Urothelium cell line (cell line): ENCODE measurements at regions not wholly inside any gene's neighbourhood (a gene's known extent, or its start where the extent isn't known, plus 50 kb on each side); places are given as distances from the start of the nearest gene placed in this dataset.

Source experiments
- DNase-seq: peaks from one replicate; pipeline ENCODE4 v3.0.0; 2011; ENCODE audit warnings: low spot score, mixed read lengths
- FAIRE-seq: peaks from 2 replicates; lab custom pipeline; 2011; peaks lifted over from hg19 to GRCh38; lab: Jason Lieb, UNC

DNA sequence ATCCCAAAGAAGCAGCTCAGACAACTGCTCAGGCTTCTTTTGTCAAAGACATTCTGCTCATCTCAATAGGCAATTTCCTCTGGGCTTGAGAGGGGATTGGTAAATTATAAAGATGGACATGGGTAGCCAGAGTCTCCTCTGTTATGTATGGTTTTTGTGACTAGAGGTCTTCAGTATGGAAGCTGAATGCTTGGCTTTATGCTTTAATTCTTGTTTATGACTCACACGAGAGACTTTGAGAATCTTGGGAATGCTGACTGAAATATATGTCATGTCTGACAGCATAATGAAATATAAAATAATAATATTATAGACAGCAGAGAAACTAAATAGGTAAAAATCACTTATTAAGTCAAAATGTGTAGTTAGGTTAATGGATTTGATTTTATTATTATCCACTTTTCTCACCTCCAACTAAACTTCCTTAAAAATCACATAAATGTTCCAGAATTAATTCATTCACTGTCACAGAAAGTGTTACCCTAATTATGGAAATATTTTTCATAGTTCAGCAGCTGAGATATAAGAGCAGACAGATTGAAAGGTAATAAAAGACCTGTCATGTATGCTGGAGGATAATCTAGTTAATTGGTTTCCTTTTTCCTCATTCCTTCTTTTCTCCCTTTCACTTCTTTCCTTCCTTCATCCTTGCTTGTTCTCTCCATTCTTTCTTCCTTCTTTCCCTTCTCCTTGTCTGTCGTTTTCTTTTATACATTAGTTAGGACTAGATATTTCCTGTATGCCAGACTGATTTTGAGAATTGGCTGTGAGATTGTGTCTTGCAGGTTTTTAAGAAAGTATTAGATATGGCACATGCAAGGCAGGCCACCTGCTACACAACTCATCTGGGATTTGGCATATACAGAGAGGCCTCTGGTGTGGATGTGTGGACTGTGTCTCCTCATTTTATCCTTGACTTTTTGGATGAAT lies 1866.1 kb upstream of the NUDT12 start:
- FAIRE-seq (no peak), DNase-seq (no peak)

DNA sequence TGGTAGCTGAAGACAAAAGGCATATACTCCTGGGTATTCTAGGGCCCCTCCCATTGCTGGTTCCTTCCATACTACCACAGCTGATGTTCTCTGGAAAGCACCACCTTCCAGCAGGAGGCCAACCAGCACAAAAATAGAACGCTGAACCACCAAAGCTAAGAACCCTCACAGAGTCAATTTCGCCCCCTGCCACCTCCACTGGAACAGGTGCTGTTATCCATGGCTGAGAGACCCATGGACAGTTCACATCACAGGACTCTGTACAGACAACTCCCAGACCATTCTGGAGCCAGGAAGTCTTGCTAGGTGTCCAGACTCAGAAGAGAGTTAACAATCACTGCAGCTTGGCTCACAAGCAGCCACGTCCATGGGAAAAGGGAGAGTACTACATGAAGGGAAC lies 1851.5 kb upstream of the NUDT12 start:
- FAIRE-seq (no peak), DNase-seq (no peak)

DNA sequence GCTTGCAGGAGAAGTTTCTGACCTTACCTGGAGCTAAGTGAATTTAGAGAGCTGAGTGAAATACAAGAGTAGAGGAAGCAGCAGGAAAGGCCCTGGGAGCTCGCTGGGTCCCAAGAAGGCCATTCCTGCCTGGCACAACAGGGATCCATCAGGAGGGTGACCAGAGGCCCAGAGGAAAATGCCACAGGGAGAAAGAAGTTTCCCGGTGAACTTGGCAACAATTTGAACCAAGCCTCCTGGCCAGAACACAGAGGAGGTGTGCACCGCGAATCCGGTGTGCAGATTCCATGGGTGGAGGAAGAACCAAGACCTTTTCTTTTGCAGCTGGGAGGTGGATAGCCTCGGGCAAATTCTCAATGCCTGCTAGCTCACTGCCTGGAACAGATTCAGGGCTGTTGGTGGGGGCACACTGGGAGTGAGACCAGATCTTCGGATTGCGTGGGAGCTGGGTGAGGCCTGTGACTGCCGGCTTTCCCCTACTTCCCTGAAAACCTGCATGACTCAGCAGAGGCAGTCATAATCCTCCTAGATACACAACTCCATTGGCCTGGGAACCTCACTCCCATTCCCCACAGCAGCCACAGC lies 1850.9 kb upstream of the NUDT12 start:
- no peak for DNase-seq
- no peak for FAIRE-seq

DNA sequence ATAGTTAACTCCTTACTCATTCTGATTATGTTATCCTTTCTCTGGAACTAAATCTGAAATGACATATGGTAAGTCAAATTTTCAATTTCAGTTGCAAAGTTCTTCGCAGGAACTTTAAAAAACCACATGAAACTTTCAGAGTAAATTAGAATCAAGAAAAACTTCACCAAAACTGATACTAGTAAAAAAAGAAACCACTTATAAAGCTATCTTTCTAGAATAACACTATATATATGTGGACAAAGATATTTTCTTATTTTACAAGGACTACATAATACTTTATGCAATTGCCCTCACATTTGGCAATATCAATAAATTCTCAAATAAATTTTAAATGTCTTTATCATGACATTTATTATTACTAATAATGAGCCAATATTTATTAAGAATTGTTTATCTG lies 1847.1 kb upstream of the NUDT12 start:
- FAIRE-seq: no peak
- DNase-seq: no peak

DNA sequence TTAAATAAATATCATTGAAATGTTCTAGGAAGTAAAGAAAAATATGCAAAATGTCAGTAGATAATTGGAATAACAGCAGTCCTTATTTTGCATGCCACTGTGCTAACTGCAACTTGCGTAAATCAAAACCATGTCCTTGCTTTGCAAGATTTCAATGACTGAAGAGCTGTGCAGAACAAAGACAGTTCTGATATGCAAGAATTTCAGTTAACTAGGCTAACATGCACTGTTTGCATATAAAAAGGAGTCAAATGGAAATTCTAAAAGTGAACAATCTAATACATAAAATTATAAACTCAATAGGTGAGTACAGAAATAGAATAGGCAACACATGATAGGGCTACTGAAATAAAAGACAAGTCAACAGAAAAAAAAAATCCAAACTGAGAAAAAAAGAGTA lies 1844.6 kb upstream of the NUDT12 start:
- DNase-seq (no peak), FAIRE-seq (no peak)

DNA sequence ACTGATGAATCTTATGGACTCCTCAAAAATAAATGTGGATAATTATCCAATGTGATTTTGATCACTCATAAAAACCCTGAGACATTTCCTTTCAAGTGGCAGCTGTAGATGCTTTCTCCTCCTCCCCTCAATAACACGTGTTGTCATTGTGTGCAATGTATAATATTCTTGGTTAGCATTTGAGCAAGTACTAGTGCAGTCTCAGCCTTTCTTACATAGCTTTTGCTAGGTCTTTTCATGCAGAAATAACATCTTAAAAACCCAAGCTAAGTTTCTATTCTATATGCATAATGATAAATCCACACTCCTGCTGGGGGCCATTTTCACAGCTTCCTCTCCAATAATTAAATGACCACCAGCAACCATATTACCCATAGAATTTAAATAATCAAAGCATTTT lies 1835.2 kb upstream of the NUDT12 start:
- DNase-seq (no peak), FAIRE-seq (no peak)

DNA sequence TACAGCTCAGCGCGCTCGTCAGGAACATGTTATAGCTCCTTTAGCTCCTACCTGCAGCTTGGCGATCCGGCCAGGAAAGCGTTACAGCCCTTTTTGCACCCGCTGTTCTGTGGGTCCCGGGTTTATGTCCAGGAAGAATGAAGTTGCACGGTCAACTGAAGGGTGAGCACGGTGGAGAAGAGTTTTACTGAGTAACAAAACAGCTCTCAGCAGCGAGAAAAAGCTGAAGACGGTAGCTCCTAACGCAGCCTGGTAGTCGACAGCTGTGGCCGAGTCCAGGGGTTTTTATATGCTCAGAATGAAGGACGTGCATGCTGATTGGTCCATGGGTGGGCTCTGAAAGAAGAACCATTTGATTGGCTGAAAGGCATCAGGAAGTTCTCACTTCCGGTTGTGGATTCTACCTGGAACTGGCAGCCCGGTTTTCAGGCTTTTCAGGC lies 1830.1 kb upstream of the NUDT12 start:
- FAIRE-seq (no peak), DNase-seq (peak; percentile 65)

DNA sequence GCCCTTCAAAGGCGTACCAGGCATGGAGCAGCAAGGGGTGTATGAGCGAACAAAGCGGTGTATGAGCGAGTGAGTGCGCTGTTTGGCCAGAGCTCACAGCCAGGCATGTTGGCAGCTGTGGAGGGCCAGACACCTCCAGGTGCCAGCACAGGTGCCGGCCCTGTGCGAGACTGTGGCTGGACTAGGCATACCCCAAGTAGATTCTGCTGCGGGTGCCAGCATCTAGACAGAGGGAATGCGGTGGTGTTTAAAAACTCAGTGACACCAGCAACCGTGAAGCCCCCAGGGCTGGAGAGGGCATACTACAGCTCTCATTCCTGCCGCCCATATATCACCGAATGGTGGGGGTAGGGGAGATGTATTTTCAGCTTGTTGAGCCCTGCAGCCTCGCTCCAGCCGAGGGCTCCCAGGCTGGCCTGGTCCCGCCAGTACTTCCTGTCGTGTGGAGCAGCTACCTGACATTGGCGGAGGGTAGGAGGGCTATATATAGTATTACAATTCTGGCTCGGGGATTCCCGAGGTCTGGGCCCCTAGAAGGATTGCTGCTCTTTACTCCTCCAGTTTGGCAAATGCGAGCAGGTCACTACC lies 1829.6 kb upstream of the NUDT12 start:
- DNase-seq: peak; percentile 23

DNA sequence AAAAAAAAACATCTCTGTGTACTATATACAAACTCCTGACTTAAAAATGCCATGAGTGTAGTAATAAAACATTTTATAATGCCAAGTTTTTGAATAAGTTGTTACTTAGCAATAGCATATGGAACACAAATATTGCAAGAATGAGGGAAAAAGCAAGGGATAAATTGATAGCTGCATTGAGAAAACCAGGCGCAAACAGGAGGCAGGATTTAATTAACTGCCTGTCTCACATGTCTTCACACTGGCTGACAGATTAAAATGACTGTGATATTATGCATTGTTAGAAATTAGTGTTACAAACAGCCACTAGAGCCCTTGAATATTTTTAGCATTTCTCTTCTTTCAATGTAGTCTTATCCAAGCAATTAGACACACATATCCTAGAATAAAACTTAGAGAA lies 1817.5 kb upstream of the NUDT12 start:
- FAIRE-seq: no peak
- no peak for DNase-seq

More for the DNA sequence above, 1829.6 kb upstream of the NUDT12 start:
- FAIRE-seq: no peak

DNA sequence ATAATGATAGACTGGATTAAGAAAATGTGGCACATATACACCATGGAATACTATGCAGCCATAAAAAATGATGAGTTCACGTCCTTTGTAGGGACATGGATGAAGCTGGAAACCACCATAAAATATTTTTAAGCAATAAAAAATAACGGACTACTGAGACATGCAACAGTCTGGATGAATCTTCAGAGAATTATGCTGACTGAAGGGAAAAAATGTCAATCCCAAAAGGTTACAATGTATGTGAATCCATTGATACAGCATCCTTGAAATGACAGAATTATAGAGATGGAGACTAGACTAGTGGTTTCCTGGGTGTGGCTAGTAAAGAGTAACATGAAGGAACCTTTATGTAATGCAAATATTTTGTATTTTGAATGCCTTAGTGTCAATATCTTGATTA lies 1808.6 kb upstream of the NUDT12 start:
- DNase-seq (no peak), FAIRE-seq (no peak)

DNA sequence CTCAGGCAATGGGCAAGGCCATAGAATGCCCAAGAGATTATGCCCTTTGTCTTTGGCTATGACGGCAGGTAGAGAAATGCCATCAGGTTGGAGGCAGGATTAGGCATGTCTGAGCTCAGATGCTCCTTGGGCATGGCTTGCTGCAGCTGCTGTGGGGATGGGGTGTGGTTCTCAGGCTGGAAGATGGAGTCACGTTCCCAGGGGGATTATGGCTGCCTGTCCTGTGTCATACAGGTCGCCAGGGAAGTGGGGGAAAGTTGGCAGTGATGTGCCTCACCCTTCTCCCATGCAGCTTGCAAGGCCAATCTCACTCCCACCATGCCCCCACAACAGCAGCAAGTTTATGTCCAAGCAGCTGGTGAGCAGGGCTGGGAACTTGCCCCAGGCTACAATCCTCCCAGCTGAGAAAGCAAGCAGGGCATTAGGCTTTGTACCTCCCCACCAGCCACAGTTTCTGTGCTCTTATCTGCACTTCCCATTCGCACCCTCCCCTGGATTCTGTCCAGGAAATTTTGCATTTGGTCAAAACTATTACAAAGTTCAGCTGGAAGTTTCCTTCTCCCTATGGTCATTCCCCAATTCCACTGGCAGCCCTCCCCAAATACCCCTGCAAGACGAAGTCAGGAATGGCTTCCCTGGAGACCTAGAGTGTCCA lies 1788.0 kb upstream of the NUDT12 start:
- FAIRE-seq (peak; percentile 52), DNase-seq (no peak)

DNA sequence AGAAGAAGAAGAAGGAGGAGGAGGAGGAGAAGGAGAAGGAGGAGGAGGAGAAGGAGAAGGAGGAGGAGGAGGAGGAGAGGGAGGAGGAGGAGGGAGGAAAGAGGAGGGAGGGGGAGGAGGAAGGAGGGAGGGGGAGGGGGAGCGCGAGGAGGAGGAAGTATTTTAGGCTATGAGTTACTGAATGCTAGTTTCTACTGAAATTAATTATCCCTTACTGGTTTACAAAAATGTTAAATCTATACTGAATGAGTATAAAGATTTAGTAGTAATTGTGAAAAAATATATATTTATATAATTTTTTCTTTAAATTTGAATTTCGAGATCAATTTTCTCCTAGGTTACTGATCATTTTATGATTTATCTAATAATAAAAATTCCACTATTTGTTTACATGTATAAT lies 1769.0 kb upstream of the NUDT12 start:
- no peak for DNase-seq
- FAIRE-seq: no peak

DNA sequence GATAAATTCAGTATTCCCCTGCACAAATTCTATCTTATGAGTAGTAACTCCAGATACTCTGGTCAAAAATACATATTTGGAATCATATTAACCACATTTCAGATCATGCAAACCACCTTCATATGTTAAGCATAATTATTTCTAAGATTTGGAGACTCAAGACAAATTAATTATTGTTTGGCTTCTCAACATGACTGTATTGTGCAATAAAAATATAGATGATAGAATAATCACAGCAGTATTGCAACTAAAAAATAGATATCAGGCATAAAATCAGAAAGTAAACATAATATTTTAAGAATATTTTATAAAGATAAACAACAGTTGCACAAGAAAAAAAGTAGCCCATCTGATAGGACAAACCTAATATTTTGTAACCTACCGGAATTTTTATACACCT lies 1767.6 kb upstream of the NUDT12 start:
- FAIRE-seq (no peak), DNase-seq (no peak)

DNA sequence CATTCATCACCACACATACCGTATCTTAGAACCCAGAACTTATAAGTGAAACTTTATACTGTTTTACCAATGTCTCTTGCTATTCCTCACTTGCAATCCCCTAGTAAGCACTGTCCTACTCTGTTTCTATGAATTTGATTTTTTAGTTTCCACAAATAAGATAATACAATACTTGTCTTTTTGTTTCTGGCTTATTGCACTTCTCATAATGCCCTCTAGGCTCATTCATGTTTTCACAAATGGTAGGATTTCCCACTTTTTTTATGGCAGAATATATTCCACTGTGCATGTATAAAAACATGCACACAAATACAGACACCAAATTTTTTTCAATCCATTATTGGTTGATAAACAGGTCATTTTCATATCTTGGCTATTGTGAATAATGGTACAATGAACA lies 1742.3 kb upstream of the NUDT12 start:
- DNase-seq (no peak), FAIRE-seq (no peak)

DNA sequence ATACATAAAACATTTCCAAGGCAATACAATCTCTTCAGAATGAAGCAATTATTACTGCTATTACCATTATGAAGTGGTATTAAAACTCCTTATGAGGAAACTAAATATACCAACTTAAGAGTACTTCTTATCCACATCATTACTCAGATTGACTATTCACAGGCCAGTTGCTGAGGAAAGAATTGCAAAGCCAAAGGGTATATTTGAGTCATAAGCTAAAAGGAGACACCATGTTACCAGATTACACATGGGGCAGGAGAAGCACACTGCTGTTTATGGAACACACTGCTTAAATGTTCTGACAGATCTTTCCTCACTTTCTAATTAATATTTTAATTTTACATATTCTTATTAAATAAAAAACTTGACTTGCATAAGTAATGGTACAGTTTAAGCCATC lies 1726.4 kb upstream of the NUDT12 start:
- DNase-seq (no peak), FAIRE-seq (no peak)

DNA sequence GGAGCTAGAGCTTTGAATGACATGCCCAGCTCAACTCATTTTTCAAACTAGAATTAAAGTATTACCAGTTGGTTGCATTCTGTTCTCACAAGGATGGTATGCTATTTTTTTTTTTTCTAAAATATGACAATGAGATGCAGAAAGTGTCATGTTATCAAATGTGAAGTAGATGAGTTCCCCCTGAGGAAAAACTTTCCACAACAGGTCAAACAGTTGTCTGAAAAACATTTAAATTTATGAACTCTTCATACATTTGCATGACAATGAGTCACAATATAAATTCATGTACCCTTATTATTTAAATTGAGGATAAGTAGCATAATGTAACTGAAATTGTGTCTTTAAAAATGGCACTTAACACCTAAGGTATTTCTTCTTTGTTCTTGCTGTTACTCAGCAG lies 1720.5 kb upstream of the NUDT12 start:
- no peak for DNase-seq

DNA sequence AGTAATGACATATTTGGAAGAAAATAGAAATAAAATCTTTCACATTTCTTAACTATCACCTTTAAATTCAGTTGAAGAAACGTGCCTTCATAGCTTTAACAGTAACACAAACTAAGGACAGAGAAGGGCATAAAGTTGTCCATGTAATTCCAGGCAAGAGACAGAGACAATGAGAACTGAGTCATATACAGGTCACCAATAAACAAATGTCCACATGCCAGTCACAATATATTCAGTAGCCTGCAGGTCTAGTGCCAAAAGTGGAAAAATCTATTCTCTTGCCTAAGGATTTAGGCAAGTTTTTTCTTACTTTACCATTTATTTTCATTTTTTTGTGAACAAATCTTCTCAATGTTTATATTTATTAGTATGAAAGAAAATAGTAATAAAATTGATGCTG lies 1711.5 kb upstream of the NUDT12 start:
- FAIRE-seq (no peak), DNase-seq (no peak)

More for the DNA sequence above, 1720.5 kb upstream of the NUDT12 start:
- no peak for FAIRE-seq

DNA sequence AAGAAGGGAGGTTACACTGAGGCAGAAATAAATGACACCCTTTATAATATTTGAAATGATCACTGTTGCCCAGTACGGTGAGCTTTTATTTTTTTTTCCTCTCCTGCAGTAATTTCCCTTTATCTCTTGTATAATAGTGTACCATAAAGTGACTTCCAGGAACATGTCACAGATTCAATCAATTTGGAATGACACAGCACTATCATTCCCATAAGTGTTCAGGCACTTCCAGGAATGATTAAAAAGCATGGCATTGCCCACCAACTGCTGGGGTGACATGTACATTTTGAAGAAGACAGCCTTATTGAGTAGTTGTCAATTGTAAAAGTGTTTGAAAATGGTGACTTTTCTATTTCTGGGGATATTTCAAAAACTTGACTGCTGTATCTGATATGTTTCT lies 1700.9 kb upstream of the NUDT12 start:
- FAIRE-seq: no peak
- no peak for DNase-seq

DNA sequence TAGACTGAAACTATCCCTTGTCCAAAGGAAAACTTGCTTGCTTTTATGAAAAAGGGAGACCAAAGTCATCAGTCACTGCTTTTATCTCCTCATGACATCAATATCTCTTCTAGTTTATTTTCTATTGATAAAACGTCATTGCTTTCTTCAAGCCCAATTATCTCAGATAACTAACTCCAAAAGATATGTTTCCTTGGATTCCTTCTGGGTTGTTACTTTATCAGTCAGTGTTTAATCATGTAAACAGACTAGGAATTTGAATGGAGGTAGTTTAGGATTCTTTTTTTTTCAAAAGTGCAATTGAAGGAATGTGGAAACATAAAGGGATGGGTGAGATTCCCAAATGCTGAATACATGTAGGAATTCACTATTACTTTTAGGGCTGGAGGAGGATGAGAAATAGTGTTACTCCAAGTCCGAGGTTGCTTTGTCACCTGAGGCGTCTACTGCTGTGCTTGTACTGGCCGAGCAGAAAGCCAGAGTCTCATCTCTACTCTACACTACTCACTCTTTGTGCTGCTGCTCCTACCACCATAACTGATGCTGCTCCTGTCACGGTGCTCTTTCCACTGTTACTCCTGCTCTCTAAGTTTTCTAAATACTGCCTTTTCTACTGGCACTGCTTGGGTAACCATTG lies 1697.1 kb upstream of the NUDT12 start:
- DNase-seq (no peak), FAIRE-seq (no peak)

DNA sequence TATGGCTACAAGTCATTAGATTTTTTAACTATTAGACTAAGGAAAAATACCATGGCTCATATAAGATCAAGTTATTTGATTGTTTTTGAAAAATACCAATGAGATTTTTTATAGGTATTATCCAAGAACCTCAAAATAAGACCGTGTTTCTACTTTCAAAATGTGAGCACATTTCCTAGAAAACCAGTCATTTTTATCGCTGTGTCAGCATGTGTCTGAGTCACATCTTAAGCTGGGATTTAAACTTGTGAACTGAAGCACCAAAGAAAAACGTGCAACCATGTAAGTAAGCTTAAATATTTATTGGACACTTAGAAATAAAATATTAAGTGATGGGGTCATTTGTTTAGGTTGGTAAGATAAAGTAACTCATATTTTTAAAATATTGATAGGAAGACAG lies 1676.0 kb upstream of the NUDT12 start:
- DNase-seq (no peak), FAIRE-seq (no peak)

DNA sequence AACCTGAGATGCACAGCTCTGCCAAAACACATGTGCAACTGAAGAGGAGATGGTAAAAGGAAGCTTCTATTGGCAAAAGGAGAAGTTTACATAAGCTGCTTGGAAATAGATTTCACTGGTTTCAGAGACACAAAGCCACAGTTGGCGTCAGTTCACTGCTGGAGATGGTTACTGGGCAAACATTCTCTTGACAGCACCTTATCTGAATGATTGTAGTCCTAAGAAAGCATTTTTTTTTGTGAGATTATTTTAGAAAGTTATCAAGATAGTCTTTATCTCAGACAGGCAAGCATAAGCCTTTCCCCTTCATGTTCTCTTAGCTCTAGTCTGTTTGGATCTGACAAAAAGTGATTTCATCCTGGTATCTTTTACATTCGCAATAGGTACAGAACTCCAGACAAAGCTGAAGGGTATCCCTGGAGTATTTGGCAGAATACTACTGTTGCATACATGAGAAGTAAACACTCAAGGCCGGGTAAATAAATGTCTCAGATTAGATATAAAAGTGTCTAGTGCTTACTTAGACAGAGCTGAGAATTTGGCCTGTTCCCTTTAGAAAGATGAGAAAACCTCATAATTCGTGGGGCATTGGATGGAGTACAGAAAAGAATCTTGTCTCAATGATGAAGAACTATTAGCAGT lies 1668.0 kb upstream of the NUDT12 start:
- DNase-seq: no peak

More for the DNA sequence above, 1668.0 kb upstream of the NUDT12 start:
- no peak for FAIRE-seq
